K562 (cell line): ENCODE measurements at regions not wholly inside any gene's neighbourhood (a gene's known extent, or its start where the extent isn't known, plus 50 kb on each side); places are given as distances from the start of the nearest gene placed in this dataset.

Source experiments
- ATF3 ChIP-seq, 2 experiments: fragments of 450-650 bp in 1 of 2; sonication (generic) in 1 of 2; formaldehyde crosslinking in 1 of 2; IDR thresholded peaks in 1 of 2; conservative IDR thresholded peaks in 1 of 2; 2 replicates each; pipeline versions ENCODE4 v1.6.1 to v1.8.1; 2016 to 2023; ENCODE audit warnings: mild to moderate bottlenecking in 2 of 2, moderate library complexity in 2 of 2, inconsistent platforms in 1 of 2, missing genetic modification reagents in 1 of 2
- CBFA2T3 ChIP-seq: fragments of 450-650 bp; IDR thresholded peaks from 2 replicates; pipeline ENCODE4 v1.6.1; 2017
- CHCHD3 ChIP-seq: fragments of 250-450 bp; sonication (Bioruptor Pico); IDR thresholded peaks from 2 replicates; pipeline ENCODE4 v2.1.2; 2022; ENCODE audit warnings: mild to moderate bottlenecking
- CXXC5 ChIP-seq: fragments of 250-450 bp; sonication (Bioruptor Pico); IDR thresholded peaks from 2 replicates; pipeline ENCODE4 v1.8.0; 2022; ENCODE audit warnings: inconsistent platforms, mild to moderate bottlenecking, moderate library complexity
- DACH1 ChIP-seq: fragments of 450-650 bp; IDR thresholded peaks from 2 replicates; pipeline ENCODE4 v1.6.1; 2018; ENCODE audit not compliant: partially characterized antibody
- DPF2 ChIP-seq: fragments of 450-650 bp; IDR thresholded peaks from 2 replicates; pipeline ENCODE4 v1.6.1; 2016
- GTF2A2 ChIP-seq: IDR thresholded peaks from 2 replicates; pipeline ENCODE4 v1.6.1; 2016; ENCODE audit warnings: mild to moderate bottlenecking, missing genetic modification characterization, missing compliant biosample characterization
- GTF2F1 ChIP-seq: IDR thresholded peaks from 2 replicates; pipeline ENCODE4 v1.6.1; 2011; ENCODE audit warnings: low read depth, low read length, improper control_type of control experiment
- MCM2 ChIP-seq: fragments of 450-650 bp; IDR thresholded peaks from 2 replicates; pipeline ENCODE4 v1.6.1; 2017; ENCODE audit warnings: low read depth, mild to moderate bottlenecking
- NFRKB ChIP-seq: fragments of 450-650 bp; IDR thresholded peaks from 2 replicates; pipeline ENCODE4 v1.6.1; 2016; ENCODE audit warnings: low read depth
- POLR3A ChIP-seq: IDR thresholded peaks from 2 replicates; pipeline ENCODE4 v1.6.1; 2011; ENCODE audit warnings: borderline replicate concordance, mild to moderate bottlenecking, moderate library complexity; ENCODE audit not compliant: insufficient read length, insufficient read depth; ENCODE audit errors: extremely low read depth
- RHOXF2B ChIP-seq: fragments of 250-450 bp; sonication (Bioruptor Pico); conservative IDR thresholded peaks from 2 replicates; pipeline ENCODE4 v1.5.1; 2021
- SMAD2 ChIP-seq: fragments of 150-350 bp; IDR thresholded peaks from 2 replicates; pipeline ENCODE4 v1.6.1; 2014; ENCODE audit warnings: low read depth, mild to moderate bottlenecking, low read length
- SRSF7 ChIP-seq: fragments of 200-400 bp; formaldehyde crosslinking; optimal IDR thresholded peaks from 2 replicates; pipeline ENCODE3; 2017; ENCODE audit warnings: mild to moderate bottlenecking, low read depth, low read length
- TBL1XR1 ChIP-seq, 2 experiments: IDR thresholded peaks; 2 replicates each; pipeline ENCODE4 v1.6.1; 2012; ENCODE audit warnings: improper control_type of control experiment in 2 of 2, low read length in 2 of 2, mild to moderate bottlenecking in 1 of 2
- TCF3 ChIP-seq: sonication (generic); formaldehyde crosslinking; IDR thresholded peaks from 2 replicates; pipeline ENCODE4 v1.4.0; 2020; ENCODE audit warnings: mild to moderate bottlenecking, missing genetic modification reagents
- ZFPM2 ChIP-seq: fragments of 250-450 bp; sonication (Bioruptor Pico); IDR thresholded peaks from 2 replicates; pipeline ENCODE4 v1.5.1; 2022; ENCODE audit warnings: mild to moderate bottlenecking
- ZKSCAN3 ChIP-seq: fragments of 250-450 bp; sonication (Bioruptor Pico); IDR thresholded peaks from 2 replicates; pipeline ENCODE4 v1.4.0; 2020
- ZNF395 ChIP-seq: fragments of 200-800 bp; sonication (Bioruptor generic); IDR thresholded peaks from 2 replicates; pipeline ENCODE4 v1.6.1; 2017; ENCODE audit warnings: missing genetic modification characterization, missing compliant biosample characterization
- ZNF436 ChIP-seq: fragments of 250-450, 450-650 bp; sonication (Bioruptor Pico); formaldehyde crosslinking; IDR thresholded peaks from 2 replicates; pipeline ENCODE4 v1.7.0; 2020; ENCODE audit warnings: mild to moderate bottlenecking
- ZNF445 ChIP-seq: fragments of 250-450 bp; sonication (Bioruptor Pico); IDR thresholded peaks from 2 replicates; pipeline ENCODE4 v1.4.0; 2020; ENCODE audit warnings: low read depth, mild to moderate bottlenecking, moderate library complexity
- ZNF589 ChIP-seq: fragments of 200-800 bp; sonication (Bioruptor generic); IDR thresholded peaks from 2 replicates; pipeline ENCODE4 v1.6.1; 2016; ENCODE audit warnings: low read depth, missing genetic modification characterization, missing compliant biosample characterization
- ZNF778 ChIP-seq: fragments of 450-650 bp; formaldehyde crosslinking; IDR thresholded peaks from 2 replicates; pipeline ENCODE4 v1.4.0; 2020; ENCODE audit warnings: mild to moderate bottlenecking, moderate library complexity
- TF ChIP-seq, protein P1 (sequence below): fragments of 250-450 bp; sonication (Bioruptor Pico); IDR thresholded peaks from 2 replicates; pipeline ENCODE4 v1.4.0; 2020; ENCODE audit warnings: mild to moderate bottlenecking, moderate library complexity
- TF ChIP-seq, protein P2 (sequence below): fragments of 250-450 bp; sonication (Bioruptor Pico); IDR thresholded peaks from 2 replicates; pipeline ENCODE4 v1.6.1; 2021; ENCODE audit warnings: mild to moderate bottlenecking

DNA sequence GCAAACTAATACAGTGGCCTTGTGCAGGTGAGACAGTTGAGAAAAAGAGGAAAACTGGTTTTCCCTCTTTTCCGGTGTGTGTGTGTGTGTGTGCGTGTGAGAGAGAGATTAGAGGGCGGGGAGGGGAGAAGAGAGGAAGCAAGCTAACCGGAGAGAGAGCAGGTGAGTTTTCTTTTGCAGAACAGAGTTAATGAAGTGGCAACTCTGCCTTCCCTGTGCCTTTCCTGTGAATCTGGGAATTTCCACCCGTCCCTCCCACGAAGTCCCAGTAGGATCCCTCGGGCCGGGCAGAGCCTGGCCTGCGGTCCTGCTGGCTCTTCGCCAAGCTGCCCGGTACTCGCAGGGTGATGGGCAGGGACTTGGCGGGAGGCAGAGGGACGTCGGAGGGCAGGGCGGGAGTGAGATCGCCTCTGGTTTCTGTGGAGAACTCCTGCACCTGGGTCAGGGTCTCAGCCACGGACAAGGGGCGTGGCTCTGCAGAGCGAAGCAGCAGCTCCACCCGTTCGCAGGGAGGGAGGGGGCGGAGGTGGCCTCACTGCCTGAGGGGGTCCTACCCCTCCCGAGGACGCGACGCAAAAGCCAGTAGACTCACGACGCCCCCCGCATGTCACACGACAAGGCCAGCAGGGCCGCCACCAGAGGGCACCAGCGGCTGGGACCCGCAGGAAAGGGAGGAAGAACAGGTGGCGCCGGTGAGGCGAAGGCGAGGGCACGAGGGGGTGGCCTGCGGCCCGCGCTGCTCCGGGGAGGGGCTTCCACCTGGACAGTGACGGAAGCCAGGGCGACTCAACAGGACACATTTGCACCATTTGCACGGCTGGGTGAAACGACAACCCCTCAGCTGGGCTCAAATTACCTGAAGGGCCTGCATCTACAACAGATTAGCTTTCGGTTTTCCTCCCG, 51.2 kb upstream of the RNF182 start (continued):
- TF ChIP-seq, protein P1, sequence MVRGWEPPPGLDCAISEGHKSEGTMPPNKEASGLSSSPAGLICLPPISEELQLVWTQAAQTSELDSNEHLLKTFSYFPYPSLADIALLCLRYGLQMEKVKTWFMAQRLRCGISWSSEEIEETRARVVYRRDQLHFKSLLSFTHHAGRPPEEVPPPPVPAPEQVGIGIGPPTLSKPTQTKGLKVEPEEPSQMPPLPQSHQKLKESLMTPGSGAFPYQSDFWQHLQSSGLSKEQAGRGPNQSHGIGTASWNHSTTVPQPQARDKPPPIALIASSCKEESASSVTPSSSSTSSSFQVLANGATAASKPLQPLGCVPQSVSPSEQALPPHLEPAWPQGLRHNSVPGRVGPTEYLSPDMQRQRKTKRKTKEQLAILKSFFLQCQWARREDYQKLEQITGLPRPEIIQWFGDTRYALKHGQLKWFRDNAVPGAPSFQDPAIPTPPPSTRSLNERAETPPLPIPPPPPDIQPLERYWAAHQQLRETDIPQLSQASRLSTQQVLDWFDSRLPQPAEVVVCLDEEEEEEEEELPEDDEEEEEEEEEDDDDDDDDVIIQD (CRISPR knock-in tag) = no peak
- TF ChIP-seq DACH1 (peak; percentile 46), ZNF395 (CRISPR knock-in tag) (peak; percentile 59; the same call in 1 of the 2 replicates), NFRKB (no peak), ZFPM2 (CRISPR knock-in tag) (no peak), TBL1XR1 (IDR thresholded peaks at IDR 0.05; ENCODE audit: low read length in 2 of 2) (no peak), POLR3A (no peak), SRSF7 (no peak), ZNF445 (CRISPR knock-in tag) (no peak), SMAD2 (no peak), ZNF436 (CRISPR knock-in tag) (no peak), DPF2 (no peak; the same call in none of the 2 replicates), GTF2A2 (tag) (no peak), RHOXF2B (CRISPR knock-in tag) (no peak), MCM2 (no peak), CXXC5 (CRISPR knock-in tag) (peak; percentile 89), CBFA2T3 (peak; percentile 46), TCF3 (peak; percentile 53; the same call in 1 of the 2 replicates), ZKSCAN3 (CRISPR knock-in tag) (no peak), ZNF589 (no peak), ZNF778 (CRISPR knock-in tag) (no peak), ATF3 (IDR thresholded peaks at IDR 0.05) (no peak), ATF3 (CRISPR knock-in tag; conservative IDR thresholded peaks at IDR 0.05) (0 out of 2 replicates have a peak, but pooled peaks have one; percentile 15), GTF2F1 (no peak), CHCHD3 (CRISPR knock-in tag) (no peak)
- TF ChIP-seq, protein P2, sequence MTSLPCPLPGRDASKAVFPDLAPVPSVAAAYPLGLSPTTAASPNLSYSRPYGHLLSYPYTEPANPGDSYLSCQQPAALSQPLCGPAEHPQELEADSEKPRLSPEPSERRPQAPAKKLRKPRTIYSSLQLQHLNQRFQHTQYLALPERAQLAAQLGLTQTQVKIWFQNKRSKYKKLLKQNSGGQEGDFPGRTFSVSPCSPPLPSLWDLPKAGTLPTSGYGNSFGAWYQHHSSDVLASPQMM (CRISPR knock-in tag) = no peak
